Neural cell (in vitro differentiated cells): ENCODE measurements at regions not wholly inside any gene's neighbourhood (a gene's known extent, or its start where the extent isn't known, plus 50 kb on each side); places are given as distances from the start of the nearest gene placed in this dataset.

Experiments used
- RAD21 ChIP-seq: fragments of 450-650 bp; conservative IDR thresholded peaks from 2 replicates; pipeline ENCODE4 v1.6.1; 2014; ENCODE audit warnings: antibody characterized with exemption, mild to moderate bottlenecking, moderate library complexity
- REST ChIP-seq: IDR thresholded peaks from 2 replicates; pipeline ENCODE4 v1.6.1; 2012; ENCODE audit warnings: borderline replicate concordance
- TAF1 ChIP-seq: IDR thresholded peaks from 2 replicates; pipeline ENCODE4 v1.6.1; 2012; ENCODE audit warnings: low read depth

- TF ChIP-seq TAF1 (no peak), RAD21 (no peak), REST (no peak)
Measured at GRCh38 chr14:38960946-38961531, 142.0 kb downstream of the SEC23A start.
